ENCODE measurements at regions not wholly inside any gene's neighbourhood (a gene's known extent, or its start where the extent isn't known, plus 50 kb on each side); places are given as distances from the start of the nearest gene placed in this dataset.
"Not testable (repeated sequence)": the region's sequence is repeated elsewhere in the genome, so short reads cannot be mapped to it uniquely, and the experiment has no call there.

DNA sequence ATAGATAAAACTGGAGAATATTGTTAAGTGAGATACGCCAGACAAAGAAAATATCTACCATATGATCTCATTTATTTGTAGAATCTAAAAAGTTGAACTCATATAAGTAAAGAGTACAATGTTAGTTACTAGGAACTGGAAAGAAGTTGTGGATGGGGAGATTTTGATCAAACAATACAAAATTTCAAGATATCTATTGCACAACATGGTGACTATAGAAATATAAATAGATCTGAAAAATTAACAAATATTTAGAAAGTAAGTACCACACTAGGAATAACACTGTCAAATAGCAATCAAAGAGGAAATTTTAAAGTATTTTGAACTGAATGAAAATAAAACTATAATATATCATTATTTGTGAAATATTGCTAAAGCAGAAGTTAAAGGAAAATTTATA, 437.2 kb downstream of the AASDHPPT start:
- DNase-seq = no peak

DNA sequence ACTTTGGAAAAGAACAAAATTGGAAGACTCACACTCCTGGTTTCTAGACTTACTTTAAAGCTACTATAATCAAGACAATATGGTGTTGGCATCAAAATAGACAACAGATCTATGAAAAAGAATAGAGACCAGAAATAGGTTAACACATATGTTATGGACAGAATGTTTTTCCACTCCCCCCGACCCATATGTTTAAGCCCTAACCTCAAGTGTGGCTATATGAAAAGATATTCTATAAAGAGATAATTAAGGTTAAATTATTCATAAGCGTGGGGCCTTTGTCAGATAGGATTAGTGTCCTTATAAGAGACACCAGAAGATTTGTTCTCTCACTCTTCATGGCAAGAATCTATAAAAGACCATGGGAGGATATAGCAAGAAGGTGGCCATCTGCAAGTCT, 440.0 kb downstream of the AASDHPPT start:
- no peak for DNase-seq

- no peak for DNase-seq
These were observed 442.9 kb downstream of the AASDHPPT start for GRCh38 chr11:106520146-106520912.

GRCh38 chr11:106520920-106521319, 443.5 kb downstream of the AASDHPPT start:
- no peak for DNase-seq

DNA sequence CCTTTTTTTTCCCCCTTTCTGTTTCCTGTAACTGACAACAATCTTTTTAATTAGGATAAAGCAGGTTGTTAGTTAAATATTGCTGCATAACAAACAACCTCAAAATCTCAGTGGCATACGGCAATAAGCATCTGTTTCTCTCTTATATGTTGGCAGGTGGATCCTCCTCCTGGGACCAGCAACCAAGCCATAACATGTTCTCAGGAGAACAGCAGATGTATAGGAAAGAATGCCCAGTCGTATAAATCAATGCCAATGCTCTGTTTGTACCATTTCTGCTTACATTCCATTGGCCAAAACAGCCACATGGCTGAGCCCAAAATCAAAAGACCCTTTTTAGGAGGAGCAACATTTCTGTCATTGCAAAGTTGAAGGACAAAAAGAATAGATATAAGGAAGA, 445.7 kb downstream of the AASDHPPT start:
- no peak for DNase-seq

DNA sequence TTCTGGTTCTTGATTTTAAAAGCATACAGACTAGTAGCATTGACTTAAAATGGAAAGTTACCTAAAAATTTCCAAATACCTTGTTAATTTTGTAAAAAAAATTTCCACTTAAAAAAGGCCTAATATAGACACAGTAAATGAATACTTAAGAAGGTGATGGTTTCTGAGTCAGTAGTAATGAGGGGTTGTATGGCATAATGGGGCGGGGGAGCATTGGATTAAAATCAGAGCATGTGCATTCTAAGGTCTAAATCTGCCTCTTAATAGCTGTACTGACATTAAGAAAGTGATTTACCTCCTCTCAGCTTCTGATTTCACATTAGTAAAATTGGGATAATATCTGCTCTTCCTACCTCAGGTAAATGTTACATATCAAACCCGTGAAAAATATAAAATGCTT, 446.5 kb downstream of the AASDHPPT start:
- DNase-seq = no peak

GRCh38 chr11:106524436-106524835, 447.0 kb downstream of the AASDHPPT start:
- no peak for DNase-seq

DNA sequence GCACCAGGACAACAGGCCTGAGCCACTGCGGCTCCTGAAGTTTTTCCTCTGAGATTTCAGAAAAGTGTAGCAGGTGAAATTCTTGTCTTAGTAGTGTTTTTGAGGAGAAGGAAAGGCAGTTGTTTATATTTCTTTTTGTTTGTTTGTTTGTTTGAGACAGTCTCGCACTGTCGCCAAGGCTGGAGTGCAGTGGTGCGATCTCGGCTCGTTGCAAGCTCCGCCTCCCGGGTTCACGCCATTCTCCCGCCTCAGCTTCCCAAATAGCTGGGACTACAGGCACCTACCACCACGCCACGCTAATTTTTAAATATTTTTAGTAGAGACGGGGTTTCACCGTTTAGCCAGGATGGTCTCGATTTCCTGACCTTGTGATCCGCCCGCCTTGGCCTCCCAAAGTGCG, 454.2 kb downstream of the AASDHPPT start:
- DNase-seq = not testable (repeated sequence)

DNA sequence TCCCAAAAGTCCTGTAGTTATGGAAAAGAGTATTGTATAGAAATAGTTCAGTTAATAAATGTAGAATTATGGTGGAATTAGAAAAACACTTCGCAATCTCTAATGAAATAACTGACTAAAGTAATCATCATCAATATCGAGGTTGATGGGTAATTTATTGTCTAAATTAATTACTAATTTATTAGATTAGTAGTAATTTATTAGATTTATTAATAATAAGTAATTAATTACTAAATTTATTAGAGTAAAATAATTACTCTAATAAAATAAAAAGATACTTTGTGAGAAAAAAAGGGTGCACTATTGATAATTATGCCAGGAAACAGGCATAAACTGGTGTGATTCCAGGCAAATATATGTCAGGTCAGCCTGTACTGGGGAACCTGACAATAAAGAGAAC, 455.6 kb downstream of the AASDHPPT start:
- DNase-seq = no peak

- DNase-seq = no peak
These were observed 462.5 kb downstream of the AASDHPPT start for GRCh38 chr11:106540001-106540400.

DNA sequence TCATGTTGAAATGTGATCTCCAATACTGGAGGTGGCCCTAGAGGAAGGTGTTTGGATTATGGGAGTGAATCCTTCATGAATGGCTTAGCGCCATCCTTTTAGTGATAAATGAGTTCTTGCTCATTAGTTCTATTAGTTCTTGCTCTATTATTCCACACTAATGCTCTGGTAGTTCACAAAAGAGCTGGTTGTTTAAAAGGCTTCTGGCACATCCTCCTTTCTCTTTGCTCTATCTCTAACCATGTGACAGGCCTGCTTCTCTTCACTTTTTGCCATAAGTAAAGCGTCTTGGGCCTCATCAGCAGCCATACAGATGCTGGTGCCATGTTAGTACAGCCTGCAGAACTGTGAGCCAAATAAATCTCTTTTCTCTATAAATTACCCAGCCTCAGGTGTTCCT, 469.9 kb downstream of the GUCY1A2 start:
- DNase-seq = no peak

GRCh38 chr11:106551744-106552673, 466.3 kb downstream of the GUCY1A2 start:
- DNase-seq = no peak

DNA sequence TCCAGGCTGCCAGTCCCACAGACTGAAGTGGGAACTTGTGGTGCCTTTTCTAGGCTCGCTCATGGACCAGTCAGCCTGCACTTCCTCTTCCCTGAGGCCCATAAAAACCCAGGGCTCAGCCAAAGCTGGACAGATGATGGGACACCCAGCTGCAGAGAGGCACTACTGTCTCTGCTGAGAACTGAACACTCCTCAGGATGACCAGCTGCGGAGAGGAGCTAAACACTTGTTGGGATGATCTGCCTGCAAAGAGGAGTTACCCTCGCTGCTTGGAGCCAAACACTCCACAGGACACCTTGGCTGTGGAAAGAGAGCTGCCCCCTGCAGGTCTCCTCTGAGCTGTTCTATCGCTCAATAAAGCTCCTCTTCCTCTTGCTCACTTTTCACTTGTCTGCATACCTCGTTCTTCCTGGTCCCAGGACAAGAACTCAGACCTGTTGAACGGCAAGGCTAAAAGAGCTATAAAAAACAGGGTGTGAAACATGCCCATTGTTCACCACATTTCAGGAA, 465.5 kb downstream of the GUCY1A2 start:
- no peak for DNase-seq

DNA sequence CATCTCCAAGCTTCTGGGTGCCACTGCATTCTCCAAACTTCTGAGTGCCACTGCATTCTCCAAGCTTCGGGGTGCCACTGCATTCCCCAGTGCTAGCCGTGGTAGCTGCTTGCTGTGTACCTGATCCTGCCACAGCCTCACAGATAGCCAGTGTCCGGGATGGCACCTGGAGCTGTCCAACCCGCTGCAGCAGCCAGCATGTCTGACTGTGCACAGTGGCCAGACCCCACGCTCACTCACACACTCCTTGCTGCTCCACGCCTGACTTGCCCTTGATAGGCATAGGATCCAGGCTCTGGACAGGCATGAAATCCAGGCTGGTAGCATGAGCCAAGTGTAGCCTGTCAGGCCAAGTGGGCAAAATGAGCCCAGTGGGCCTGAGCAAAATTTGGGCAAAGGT, 465.0 kb downstream of the GUCY1A2 start:
- DNase-seq = no peak

- not testable (repeated sequence) for DNase-seq
These were observed 462.6 kb downstream of the GUCY1A2 start for GRCh38 chr11:106555566-106556250.

GRCh38 chr11:106565326-106565725, 452.9 kb downstream of the GUCY1A2 start:
- DNase-seq = no peak

- no peak for DNase-seq
These were observed 449.6 kb downstream of the GUCY1A2 start for GRCh38 chr11:106568632-106569031.

DNA sequence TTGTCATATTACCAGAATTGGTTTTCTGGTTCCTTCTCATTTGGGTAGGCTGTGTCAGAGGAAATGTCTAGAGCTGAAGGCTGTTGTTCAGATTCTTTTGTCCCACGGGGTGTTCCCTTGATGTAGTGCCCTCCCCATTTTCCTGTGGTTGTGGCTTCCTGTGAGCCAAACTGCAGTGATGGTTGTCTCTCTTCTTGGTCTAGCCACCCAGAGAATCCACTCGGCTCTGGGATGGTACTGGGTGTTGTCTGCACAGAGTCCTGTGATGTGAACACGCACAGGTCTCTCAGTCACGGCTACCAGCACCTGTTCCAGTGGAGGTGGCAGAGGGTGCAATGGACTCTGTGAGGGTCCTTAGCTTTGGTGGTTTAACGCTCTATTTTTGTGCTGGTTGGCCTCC, 440.9 kb downstream of the GUCY1A2 start:
- DNase-seq = not testable (repeated sequence)

GRCh38 chr11:106581399-106581798, 436.9 kb downstream of the GUCY1A2 start:
- DNase-seq = no peak

- peak; percentile 53 for DNase-seq
These were observed 433.2 kb downstream of the GUCY1A2 start for GRCh38 chr11:106585061-106585460.

GRCh38 chr11:106594751-106595351, 423.4 kb downstream of the GUCY1A2 start:
- DNase-seq = no peak

DNA sequence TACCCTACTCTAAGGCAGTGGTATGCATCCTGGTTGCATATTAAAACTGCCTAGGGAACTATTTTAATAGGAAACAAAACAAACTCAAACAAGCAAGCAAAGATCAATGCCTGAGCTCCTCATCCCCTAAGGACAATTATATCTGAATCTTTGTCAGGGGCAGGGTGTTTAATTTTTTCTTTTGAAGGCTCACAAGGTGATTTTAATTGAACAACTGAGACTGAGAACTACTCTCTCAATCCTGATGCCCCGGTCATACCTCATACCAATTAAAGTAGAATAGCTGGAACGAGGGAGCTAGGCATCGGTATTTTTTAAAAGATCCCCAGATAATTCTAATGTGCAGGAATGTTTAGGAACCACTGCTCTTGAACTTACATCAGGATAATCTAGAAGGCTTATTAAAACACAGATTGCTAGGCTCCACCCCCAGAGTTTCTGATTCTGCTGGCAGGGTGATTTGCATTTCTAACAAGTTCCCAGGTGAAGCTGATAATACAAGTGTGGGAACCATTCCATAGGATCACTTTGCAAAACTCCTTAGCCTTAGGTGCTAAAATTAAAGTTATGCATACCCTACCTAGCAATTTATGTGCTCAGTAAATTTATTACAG, 416.5 kb downstream of the GUCY1A2 start:
- DNase-seq = no peak
